Chondrocyte (in vitro differentiated cells): ENCODE measurements at regions not wholly inside any gene's neighbourhood (a gene's known extent, or its start where the extent isn't known, plus 50 kb on each side); places are given as distances from the start of the nearest gene placed in this dataset.

Experiments
- DNase-seq: peaks from one replicate; pipeline ENCODE4 v3.0.0; 2021; ENCODE audit warnings: mixed read lengths, low spot score
- H3K27ac Mint-ChIP-seq: one replicate; pipeline ENCODE4 v1.8.0; 2021; ENCODE audit warnings: mild to moderate bottlenecking, moderate library complexity, mixed read lengths; ENCODE audit not compliant: unreplicated experiment
- H3K27me3 Mint-ChIP-seq: 2 replicates; pipeline ENCODE4 v1.8.0; 2021; ENCODE audit warnings: low read depth, mixed read lengths
- H3K36me3 Mint-ChIP-seq: 2 replicates; pipeline ENCODE4 v1.8.0; 2021; ENCODE audit warnings: low read depth, mixed read lengths
- H3K4me1 Mint-ChIP-seq: 2 replicates; pipeline ENCODE4 v1.8.0; 2021; ENCODE audit warnings: low read depth, mild to moderate bottlenecking, mixed read lengths
- H3K4me3 Mint-ChIP-seq: one replicate; pipeline ENCODE4 v1.8.0; 2021; ENCODE audit warnings: mild to moderate bottlenecking, moderate library complexity, mixed read lengths; ENCODE audit not compliant: unreplicated experiment
- H3K9me3 Mint-ChIP-seq: 2 replicates; pipeline ENCODE4 v1.8.0; 2021; ENCODE audit warnings: low read depth, mixed read lengths
- TF ChIP-seq, protein P1 (sequence below): fragments of 200-600 bp; sonication (generic); IDR thresholded peaks from 2 replicates; pipeline ENCODE4 v1.5.0; 2021; ENCODE audit warnings: antibody characterized with exemption, mild to moderate bottlenecking, moderate library complexity

DNA sequence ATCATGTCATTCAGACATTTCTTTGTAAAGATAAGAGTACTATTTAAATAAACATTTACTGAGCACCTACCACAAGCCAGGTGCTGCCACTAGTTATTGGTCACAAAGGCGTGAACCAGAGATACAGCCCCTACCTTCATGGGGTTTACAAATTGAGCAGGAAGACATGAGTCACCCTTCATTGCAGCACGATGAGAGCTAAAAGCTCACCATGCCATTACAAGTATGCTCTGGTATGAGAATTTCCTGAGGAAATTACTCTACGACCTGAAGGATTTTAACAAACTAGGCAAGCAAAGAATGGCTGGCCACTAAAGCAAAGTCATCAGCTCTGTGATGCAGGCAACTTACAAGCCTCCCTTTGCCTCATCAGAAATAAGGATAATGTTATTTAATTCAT lies 346.8 kb downstream of the BRINP2 start:
- Mint-ChIP-seq H3K4me3 (no peak overlapping the region), H3K27me3 (peaks cover 7% of the 10 kb centered on the region), H3K4me1 (no peaks in the 10 kb centered on the region), H3K27ac (no peak overlapping the region), H3K9me3 (no peaks in the 10 kb centered on the region), H3K36me3 (no peaks in the 10 kb centered on the region)
- DNase-seq = no peak
- TF ChIP-seq, protein P1, sequence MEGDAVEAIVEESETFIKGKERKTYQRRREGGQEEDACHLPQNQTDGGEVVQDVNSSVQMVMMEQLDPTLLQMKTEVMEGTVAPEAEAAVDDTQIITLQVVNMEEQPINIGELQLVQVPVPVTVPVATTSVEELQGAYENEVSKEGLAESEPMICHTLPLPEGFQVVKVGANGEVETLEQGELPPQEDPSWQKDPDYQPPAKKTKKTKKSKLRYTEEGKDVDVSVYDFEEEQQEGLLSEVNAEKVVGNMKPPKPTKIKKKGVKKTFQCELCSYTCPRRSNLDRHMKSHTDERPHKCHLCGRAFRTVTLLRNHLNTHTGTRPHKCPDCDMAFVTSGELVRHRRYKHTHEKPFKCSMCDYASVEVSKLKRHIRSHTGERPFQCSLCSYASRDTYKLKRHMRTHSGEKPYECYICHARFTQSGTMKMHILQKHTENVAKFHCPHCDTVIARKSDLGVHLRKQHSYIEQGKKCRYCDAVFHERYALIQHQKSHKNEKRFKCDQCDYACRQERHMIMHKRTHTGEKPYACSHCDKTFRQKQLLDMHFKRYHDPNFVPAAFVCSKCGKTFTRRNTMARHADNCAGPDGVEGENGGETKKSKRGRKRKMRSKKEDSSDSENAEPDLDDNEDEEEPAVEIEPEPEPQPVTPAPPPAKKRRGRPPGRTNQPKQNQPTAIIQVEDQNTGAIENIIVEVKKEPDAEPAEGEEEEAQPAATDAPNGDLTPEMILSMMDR = no peak

DNA sequence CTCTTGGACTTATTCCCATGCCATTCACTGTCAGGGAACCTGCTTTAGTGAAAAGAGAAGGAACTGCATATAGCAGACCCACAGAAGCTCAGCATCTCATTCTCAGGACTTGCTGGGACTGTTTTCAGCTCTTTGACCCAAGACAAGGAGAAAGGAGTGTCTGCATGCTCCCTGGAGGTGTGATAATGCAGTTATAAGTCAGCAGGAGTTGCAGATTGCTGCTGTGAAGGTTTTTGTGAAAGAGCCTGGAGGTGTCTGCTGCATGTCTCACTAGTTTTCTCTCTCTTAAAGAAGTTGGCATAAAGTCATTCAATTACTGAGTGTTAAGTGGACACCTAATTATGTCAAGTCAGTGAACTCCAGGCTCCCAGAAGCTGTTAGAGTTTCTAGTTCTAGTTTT lies 343.4 kb downstream of the BRINP2 start:
- no peak overlapping the region for H3K4me3 Mint-ChIP-seq
- peaks cover 4% of the 10 kb centered on the region for H3K27me3 Mint-ChIP-seq
- no peak for DNase-seq
- TF ChIP-seq, protein P1 = no peak
- no peaks in the 10 kb centered on the region for H3K9me3 Mint-ChIP-seq
- H3K4me1 Mint-ChIP-seq = no peaks in the 10 kb centered on the region
- H3K27ac Mint-ChIP-seq = no peak overlapping the region
- no peaks in the 10 kb centered on the region for H3K36me3 Mint-ChIP-seq

DNA sequence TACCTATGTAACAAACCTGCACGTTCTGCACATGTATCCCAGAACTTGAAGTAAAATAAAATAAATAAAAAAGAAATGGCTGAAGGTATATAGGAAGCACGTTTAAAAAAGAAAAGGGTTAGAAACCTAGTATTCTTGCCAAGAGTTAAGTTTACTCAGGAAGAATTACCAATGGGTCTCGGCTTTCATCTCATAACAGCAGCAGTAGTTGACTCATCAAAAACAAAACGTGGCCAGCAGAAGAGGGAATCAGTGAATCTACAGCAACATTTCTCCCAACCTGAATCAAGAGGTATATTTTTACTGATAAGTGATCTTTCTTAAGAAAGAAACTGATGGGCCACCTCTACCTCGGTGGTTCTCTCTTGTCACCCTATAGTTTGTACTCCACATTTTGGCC lies 340.3 kb downstream of the BRINP2 start:
- peaks cover 5% of the 10 kb centered on the region for H3K9me3 Mint-ChIP-seq
- no peak overlapping the region for H3K4me3 Mint-ChIP-seq
- no peak for DNase-seq
- H3K4me1 Mint-ChIP-seq = no peaks in the 10 kb centered on the region
- no peak overlapping the region for H3K27ac Mint-ChIP-seq
- H3K27me3 Mint-ChIP-seq = peaks cover 4% of the 10 kb centered on the region
- TF ChIP-seq, protein P1 = no peak
- no peaks in the 10 kb centered on the region for H3K36me3 Mint-ChIP-seq

DNA sequence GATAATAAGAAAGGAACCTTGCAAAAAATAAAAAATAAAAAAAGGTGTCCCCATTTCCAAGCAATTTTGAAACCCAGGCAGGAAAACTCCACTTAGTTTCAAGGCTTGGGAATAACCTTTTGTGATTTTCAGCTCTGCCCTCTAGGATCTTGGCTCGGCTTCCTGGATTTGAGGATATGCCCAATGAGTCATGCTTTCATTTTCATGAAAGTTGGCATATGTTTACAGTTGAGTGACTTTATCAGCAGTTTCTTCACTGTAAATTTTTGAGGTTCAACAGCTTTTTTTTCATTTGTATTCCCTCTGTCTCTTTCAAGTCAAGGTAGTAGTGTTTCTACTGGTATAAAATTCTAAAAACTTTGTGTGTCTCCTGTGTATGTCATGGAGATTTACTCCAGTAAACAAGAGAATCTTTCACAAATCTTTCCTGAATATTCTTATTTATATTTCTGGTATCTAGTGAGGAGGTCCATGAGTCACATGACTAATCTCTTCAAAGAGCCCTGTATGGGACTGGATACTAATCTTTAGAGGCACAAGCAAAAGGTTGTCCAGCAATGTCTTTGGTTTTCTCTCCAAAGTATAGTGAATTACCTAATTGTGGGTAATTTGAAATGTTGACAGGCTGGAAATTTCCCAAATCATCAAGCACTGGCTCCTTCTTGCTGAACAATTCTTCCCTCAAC lies 335.3 kb downstream of the BRINP2 start:
- H3K4me1 Mint-ChIP-seq = no peaks in the 10 kb centered on the region
- no peak overlapping the region for H3K4me3 Mint-ChIP-seq
- peaks cover 10% of the 10 kb centered on the region for H3K9me3 Mint-ChIP-seq

DNA sequence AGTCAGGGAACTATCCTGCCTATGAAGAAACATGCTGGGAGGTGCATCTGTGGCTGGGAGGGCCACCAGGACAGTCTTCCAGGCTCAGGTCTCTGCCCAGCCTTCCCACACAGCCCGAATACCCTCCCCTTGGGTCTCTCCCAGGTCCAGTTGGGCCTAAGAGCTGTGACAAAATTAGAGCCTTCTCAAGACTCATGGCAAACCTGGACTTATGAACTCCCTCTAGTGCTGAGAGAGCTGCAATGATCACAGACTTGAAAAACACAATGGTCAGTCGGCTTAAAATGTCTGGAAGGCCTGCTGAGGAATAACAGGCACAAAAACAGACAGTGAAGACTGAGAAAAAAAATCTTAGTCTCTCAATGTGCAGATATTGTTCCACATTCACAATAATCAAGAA lies 325.1 kb downstream of the BRINP2 start:
- TF ChIP-seq, protein P1 = no peak
- H3K4me3 Mint-ChIP-seq = no peak overlapping the region
- H3K4me1 Mint-ChIP-seq = no peaks in the 10 kb centered on the region
- H3K36me3 Mint-ChIP-seq = no peaks in the 10 kb centered on the region
- peaks cover 33% of the 10 kb centered on the region for H3K9me3 Mint-ChIP-seq
- H3K27ac Mint-ChIP-seq = no peak overlapping the region
- no peak for DNase-seq
- H3K27me3 Mint-ChIP-seq = peaks cover 8% of the 10 kb centered on the region

More for the DNA sequence above, 335.3 kb downstream of the BRINP2 start:
- peaks cover 2% of the 10 kb centered on the region for H3K27me3 Mint-ChIP-seq
- TF ChIP-seq, protein P1 = no peak
- H3K27ac Mint-ChIP-seq = no peak overlapping the region
- no peak for DNase-seq
- no peaks in the 10 kb centered on the region for H3K36me3 Mint-ChIP-seq
